ENCODE measurements at regions not wholly inside any gene's neighbourhood (a gene's known extent, or its start where the extent isn't known, plus 50 kb on each side); places are given as distances from the start of the nearest gene placed in this dataset.
"Not testable (repeated sequence)": the region's sequence is repeated elsewhere in the genome, so short reads cannot be mapped to it uniquely, and the experiment has no call there.

DNA sequence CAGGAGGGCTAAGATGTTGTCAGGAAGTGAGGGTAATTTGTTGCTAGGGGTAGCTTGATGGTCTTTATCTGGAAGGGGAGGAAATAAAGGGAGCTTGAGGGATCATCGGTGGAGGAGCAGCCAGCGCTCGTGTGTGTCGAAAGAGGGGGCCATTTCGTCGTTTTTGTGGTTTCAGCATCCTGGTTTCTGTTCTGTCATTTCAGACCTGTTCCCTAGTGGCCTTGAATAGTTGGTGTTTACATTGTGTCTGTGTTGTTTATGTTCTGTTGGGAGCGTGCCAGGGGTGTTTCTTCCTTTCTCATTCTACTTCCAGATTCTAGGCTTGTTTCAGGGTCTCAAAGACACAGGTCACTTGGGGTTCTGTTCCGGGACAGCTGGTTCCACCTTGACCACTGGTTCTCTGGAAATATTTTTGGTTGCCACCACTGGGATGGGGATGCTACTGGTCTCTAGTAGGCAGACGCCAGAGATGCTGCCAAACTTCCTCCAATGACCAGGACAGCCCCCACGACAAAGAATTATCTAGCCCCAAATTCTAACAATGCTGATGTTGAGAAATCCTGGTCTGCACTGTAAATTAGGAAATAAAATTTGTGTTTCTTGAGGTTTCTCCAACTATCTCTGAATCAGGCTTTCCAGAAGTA lies 113.9 kb upstream of the NAA20 start:
- DNase-seq, result no peak

DNA sequence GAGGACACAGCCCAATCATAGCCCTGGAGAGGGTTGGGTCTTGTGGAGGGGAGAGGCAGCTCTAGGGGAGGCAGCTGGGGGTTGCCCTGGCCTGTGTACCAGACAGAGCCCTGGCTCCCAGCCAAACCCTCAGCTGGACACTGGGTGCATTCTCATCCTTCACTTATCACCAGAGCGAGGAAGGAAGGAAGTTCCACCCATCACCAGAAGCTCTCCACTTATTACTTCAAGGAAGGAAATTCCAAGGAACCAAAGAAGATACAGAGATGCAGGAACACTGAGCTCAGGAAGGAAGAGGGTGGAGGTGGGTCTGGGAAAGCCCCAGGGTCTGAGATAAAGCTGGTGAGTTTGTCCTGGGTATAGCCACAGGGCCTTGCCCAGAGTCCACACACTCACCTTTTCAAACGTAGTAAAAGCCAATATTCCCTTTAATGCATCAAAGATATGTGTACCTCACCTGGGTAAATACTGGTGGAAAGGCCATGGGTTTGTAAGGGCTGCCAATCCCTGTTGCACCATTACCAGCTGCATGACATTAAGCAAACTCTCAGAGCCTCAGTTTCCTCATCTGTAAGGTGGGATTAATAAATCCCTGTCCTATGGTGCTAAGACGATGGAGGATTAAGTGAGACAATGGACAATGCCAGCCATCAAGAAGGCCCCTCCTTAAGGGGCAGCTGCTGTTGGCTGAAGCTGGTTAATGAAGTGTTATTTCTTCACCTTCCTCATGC lies 109.7 kb upstream of the NAA20 start:
- DNase-seq, result no peak

DNA sequence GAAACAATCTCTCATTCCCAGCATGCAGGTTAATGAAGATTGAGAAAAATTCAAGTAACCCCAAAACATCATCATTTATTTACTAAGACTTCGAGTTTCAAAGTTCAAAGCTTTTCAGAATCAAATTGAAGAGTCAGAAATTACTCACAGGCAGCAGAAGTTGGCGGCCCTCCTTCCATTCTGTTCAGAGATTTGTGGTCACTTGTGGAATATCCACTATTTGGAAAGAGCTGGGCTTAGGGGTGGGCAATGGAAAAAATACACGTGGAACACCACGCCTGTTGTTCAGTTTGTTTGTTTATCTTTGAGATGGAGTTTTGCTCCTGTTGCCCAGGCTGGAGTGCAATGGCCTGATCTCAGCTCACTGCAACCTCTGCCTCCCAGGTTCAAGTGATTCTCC lies 108.6 kb upstream of the NAA20 start:
- DNase-seq, result no peak

DNA sequence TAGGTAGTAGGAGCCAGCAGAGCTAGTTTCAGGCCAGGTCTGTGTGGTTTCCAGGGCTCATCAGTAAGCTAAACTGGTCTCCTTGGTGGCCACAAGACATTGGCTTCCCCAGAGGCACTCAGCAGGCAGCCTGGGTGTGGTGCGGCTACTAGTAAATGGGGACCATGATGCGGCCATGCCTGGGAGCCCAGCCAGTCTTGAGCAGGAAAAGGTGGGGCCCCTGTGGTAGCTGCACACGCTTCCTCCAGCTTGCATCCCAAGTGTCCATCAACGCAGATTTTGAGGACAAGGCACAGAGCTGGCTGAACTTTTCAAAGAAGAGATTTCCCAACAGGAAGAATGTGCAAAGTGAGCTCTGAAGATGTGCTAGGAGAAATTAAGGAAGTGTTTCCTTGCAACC lies 107.4 kb upstream of the NAA20 start:
- no peak for DNase-seq

DNA sequence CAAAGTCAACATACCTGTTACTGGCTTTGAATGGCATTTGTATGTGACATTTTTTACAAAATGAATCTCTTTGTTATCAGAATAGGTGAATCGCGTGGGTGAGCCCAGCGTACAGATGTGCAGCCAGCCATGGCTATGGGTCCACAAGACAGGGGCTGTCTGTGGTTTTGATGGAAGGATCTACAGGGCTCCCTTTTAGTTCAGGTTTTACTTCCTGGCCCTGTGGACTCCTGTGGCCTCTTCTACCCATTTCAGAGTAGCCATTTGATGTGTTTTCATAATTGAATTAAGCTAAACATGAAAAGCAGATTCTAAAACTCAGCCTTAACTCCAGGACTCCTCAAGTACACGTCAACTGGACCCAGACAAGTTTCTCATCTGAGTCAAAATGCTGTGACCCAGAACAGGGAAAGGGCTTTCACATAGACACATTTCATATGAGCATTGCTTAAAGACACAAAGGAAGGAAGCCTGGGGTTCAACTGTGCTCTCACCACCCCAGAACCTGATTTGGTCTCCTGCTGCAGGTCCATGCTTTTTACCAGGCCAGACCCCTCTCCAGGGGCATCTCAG lies 105.3 kb upstream of the NAA20 start:
- DNase-seq, result no peak

DNA sequence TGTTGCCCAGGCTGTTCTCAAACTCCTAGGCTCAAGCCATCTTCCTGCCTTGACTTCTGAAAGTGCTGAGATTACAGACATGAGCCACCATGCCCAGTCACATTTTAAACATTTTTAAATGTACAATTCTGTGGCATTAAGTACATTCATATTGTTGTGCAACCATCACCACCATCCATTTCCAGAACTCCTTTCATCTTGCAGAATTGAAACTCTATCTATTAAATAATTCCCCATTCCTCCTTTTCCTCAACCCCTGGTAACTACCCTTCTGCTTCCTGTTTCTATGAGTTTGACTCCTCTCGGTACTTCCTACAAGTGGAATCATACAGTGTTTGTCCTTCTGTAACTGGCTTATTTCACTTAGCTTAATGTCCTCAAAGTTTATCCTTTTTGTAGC lies 103.8 kb upstream of the NAA20 start:
- no peak for DNase-seq

DNA sequence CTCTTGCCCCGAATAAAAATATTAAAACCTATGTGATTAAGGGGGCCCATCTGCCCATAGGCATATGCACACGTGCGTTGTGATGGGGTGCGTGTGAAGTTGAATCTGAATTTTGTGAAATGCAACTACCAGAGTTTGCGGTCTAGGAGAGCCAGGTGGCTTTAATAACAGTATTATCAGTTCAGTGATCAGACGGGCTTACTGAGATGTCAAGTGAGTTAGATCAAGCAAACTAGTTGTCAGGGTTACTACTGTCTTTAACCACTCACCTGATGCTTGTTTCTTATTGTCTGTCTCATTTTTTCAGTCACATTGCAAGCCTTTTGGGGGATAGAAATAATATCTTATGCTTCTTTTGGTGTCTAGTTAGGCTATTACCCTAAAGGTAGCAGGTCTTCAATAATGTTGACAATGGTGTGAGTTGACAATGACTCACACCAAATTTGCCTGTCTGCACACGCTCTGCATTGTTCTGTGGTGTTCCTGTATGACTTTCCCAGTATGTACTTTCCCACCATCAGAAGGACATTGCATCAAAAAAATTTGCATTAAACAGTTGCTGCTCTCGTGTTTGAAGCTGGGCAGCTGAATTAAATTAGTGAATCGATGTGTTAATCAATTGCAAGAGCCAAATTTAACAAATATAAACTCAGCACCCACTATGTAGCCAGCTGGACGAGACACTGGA lies 103.1 kb upstream of the NAA20 start:
- DNase-seq, result no peak

DNA sequence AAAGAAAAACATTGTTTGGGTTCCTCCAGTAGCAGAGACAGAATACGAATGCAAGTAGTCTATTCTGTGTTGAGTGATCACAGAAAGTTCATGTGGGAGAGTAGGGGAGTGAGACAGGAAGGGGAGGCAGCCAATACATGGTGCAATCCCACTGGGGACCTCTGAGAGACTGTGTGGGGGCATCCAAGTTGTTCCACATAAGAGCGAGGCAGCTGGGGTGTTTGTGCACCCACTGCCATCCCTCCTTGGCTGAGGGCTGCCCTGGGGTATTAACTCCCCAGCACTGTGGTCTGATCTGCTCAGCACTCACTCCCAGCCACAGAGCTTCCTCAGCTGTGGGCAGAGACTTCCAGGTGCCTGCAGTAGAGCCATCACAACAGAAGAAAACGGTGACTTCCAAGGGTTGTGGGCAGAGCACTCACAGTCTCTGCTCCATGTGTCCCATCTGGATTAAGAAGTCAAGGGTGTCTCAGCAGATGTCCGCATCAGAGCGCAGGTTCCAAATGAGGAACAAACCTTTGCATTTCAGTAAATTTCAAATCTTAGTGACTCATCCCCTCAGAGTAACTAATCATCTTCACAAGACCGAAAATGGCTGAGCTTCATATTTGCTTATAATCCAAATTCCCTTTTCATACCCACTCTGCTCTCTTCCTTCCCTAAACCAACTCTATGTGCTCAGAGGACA lies 101.9 kb upstream of the NAA20 start:
- DNase-seq, result no peak

DNA sequence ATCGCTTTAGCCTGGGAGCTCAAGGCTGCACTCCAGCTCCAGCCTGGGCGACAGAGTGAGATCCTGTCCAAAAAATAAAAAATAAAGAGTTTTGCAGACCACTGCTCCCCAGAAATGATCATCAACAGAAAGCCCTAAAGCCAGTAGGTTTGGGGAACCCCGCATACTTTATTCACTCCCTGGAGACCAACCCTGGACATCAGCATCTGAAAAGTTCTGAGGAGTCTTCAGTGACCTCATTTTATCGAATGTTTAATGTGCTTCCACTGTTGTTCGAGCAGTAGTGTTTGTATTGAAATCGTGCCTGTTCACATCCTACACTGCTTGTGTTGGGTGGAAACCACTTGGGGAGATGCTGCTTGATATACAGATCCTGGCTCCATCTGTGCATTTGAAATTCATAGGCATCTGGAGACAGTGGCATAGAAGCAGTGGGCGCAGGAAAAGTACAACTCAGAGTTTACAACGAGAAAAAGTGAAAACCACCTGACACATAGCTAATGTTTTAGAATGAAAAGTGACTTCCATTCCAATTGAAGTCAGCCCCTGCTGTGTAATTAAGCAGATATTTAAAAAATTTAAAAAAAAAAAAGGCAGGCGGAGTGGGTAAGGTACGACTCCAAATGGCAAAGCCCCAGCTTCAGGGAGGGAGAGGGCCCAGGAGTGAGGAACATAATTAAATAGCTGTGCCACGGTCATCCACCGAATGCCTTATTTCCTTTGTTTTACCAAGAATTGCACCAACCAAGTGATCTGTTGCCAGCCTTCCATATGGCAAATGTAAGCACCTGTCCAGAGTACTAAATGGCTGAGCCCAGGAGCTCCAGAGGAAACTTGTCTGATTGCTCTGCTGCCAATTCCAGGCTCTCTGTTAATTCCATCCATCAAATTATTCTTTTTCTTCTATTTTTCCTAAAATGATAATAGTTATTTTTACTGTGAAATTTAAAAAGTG lies 100.4 kb upstream of the NAA20 start:
- DNase-seq, result no peak

DNA sequence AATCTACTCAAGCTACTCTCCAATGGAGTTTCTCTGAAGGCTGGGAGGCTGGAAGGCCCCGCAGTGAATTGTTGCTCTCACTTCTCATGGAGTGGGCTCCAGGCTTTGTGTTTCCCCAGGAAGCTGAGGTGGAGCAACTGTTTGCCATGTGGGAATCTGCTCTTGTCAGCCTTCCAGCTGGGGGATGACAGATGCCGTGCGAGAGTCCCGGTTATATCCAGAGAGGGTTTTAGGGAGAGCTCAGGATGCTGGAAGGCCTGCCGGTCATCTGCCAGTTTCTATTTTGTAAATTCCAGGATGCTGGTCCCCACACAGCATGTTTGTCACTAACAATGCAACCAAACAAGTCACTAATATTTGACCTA lies 98.2 kb upstream of the NAA20 start:
- DNase-seq, result no peak

DNA sequence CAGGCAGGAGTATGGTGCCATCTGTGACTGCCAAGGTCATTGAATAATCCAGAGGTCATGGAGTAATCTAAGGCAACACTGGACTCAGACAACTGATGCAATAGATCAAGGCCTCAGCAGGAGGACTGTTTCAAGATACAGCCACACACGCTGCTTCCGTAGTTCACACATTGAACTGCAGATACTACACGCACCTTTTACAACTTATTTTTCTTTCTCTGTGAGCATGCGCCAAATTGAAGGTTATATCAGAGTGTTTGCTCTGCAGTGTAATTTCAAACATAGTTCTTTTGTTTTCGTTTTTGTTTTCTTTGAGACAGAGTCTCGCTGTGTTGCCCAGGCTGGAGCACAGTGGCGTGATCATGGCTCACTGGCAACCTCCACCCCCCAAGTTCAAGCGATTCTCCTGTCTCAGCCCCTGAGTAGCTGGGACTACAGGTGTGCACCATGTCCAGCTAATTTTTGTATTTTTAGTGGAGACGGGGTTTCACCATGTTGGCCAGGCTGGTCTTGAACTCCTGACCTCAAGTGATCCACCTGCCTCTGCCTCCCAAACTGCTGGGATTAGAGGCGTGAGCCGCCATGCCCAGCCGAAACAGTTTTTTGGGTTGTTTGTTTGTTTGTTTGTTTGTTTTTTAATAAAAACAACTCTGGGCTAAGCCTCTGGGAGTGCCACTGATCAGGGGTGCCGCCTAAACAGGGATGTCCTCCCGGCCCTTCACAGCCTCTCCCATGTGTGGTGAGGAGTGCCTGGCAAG lies 96.6 kb upstream of the NAA20 start:
- no peak for DNase-seq

DNA sequence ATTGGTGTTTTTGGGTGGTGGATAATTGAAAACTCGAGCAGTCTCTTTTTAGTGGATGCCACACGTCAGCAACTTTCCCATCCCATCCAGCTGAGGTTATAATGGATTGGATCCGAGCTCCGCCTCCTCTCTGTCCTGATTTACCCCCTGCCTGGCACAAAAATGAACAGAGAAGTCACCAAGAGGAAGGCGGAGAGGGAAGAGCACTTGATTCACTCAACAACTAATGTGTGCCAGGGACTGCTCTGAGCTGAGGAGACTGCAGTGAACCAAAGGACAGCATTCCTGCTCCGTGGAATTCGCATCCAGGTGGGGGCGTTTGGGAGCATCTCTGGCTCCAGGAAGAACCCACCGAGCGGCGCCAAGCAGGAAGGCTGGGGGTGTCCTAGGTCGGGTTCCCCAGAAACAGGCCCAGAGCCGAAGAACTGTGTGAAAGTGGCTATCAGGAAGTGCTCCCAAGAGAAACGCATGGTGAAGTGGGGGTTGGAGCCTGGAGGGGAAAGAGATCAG lies 95.8 kb upstream of the NAA20 start:
- DNase-seq, result no peak

DNA sequence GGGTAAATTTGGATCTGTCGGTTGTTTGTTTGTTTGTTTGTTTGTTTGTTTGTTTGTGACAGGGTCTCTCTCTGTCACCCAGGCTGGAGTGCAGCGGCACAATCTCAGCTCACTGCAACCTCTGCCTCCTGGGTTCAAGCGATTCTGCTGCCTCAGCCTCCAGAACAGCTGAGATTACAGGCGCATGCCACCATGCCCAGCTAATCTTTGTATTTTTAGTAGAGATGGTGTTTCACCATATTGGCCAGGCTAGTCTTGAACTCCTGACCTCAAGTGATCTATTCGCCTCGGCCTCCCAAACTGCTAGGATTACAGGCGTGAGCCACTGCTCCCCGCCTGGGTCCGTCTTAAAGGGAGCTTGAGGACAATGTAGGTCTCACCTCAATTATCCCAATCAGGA lies 95.3 kb upstream of the NAA20 start:
- not testable (repeated sequence) for DNase-seq

DNA sequence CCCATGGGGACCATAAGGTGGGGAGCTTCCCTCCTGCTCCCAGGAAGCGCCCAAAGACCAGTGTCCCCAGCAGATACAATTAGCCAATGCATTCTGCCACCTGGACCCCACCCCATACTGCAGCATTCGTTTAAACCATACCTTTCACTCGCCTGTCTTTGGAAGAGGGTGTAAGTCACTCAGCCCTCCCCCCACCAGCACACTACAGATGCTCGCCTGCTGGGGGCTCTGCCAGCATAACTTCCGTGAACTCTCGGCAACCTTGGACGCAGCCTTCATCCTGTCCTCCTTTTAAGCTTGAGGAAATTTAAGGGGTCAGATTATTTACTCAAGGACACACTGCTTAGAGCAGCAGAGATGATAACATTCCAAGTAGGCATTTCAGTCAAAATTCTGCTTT lies 94.4 kb upstream of the NAA20 start:
- DNase-seq, result no peak

DNA sequence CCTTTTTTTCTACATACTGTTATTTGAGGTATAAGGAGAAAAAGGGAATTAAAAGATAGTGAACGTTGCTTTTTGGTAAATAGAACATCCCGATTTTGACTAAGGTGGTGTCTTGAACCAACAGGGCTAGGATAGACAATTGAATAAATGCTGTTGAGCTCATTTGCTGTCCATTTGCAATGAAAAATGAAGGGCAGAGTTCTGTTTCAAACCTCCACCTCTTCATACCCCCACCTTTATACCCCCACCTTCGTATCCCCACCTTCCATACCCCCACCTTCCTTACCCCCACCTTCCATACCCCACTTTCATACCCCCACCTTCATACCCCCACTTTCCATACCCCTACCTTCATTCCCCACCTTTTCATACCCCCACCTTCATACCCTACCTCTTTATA lies 93.4 kb upstream of the NAA20 start:
- DNase-seq, result no peak

DNA sequence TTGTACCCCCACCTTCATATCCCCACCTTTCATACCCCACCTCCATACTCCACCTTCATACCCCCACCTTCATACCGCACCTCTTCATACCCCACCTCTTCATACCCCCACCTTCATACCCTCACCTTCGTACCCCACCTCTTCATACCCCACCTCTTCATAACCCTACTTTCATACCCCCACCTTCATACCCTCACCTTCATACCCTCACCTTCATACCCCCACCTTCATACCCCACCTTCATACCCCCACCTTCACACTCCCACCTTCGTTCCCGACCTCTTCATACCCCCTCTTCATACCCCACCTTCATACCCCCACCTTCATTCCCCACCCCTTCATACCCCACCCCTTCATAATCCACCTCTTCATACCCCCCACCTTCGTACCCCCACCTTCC lies 92.9 kb upstream of the NAA20 start:
- no peak for DNase-seq

DNA sequence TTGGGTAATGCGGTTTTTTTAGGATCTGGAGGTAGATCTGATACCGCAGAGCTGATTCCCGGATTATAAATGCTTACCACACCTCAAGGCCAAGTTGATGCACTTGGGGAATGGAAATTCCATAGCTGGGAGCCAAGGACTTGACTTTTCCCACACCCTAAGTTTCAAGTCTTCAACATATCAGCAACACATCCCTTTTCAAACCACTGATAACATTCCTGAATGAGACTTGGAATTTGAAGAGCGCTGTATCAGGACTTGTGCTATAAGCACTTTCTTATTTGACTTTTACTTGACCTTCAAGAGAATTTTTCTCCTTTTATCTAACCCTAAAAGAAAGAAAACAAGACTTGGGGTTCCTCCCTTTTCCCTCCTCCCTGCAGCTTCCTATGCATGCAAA lies 90.6 kb upstream of the NAA20 start:
- no peak for DNase-seq

DNA sequence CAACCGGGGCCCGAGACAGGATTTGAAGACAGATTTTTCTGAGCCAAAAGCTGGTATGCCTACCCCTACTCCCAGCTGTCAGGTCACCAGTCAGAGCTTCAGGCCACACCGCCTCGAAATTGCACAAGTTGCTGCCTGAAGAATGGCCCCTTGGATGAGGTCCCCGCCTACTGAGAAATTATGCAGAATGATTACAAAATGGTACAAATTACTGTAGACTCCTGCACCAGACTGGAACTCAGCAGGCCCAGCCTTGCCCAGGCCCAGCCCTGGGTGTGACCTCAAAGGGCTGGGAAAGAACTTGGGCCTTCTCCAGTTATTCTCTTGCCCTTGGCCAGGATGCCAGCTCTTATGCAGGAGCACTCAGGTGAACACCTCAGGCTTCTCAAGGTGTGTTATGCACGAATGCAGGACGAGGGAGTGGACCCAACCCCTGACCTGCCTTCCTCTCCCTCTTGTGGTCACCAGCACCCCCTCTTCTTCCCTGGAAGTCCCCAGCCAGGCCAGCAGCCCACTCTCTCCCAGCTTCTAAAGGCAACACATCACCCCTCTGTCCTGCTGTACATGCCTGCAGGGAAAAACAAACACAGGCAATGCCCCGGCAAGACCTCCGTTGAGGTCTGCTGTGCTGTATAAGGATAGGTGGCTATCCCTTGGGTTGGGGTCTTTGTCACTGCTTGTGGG lies 88.7 kb upstream of the NAA20 start:
- DNase-seq, result no peak

DNA sequence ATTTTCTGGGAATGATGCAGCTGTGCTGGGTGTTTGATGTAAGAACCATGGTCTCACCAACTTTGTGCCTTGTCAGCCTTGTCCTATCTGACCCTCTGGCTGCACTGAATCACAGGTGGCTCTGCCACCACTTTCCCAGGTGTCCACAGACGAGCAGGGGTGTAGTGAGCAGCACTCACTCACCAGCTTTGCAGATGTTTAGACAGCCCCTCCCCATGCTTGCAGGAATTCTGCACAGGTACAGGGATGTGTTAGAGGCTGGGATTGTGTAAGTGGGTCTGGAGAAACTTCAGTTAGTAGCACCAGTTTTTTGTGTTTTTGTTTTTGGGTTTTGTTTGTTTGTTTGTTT lies 88.2 kb upstream of the NAA20 start:
- DNase-seq, result no peak

DNA sequence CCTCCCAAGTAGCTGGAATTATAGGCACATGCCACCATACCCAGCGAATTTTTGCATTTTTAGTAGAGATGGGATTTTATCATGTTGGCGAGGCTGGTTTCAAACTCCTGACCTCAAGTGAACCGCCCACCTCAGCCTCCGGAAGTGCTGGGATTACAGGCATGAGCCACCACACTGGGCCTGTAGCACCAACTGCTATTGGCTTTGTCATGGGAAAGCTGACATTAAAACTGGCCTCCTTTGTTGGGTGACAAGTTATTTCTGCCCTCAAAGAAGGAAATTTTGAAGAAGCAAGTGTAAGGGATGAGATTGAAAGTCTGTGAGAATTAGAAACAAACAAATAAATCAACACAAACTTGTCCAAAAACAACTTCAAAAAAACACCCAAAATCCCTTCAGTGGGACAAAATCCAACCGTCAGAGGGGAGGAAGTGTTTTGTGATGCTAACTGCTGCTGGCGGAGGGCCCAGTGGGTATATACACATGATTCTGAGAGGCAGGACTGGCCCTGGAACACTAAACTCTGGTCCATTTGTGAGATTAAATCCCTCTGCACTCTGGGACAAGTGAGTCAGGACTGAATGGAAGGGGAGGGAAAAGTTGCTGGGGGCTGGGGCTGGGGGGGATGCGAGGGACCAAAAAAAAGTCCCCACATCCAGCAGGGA lies 87.5 kb upstream of the NAA20 start:
- no peak for DNase-seq

All from NCI-H2081 treated with DMSO at 0.1 percent for 48 hours (cell line).